ENCODE measurements at regions not wholly inside any gene's neighbourhood (a gene's known extent, or its start where the extent isn't known, plus 50 kb on each side); places are given as distances from the start of the nearest gene placed in this dataset.

DNA sequence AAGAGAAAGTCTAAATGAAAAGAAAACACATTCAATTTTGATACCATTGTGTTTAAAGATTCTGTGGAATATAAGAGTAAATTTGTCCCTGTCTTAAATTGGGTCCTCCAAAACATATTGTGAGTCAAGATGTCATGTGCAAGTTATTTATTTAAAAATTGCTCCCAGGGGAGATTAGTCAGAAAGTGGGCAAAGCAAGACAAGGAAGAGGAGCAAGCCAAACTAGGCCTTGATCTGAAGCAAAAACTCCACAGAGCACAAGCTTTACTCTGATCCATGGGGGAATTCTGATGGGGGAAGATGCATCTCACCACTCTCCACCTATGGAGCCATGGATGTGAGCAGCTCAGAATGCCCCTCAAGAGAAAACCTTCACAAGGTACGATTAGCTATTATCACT is 342.8 kb upstream of the IL12A start:
- TF ChIP-seq EZH2phosphoT487 (IDR thresholded peaks at IDR 0.05; ENCODE audit: unreplicated experiment) (no peak), EZH2 (IDR thresholded peaks at IDR 0.05; ENCODE audit: low read depth, unreplicated experiment) (no peak)
- TF ChIP-seq, protein P1, sequence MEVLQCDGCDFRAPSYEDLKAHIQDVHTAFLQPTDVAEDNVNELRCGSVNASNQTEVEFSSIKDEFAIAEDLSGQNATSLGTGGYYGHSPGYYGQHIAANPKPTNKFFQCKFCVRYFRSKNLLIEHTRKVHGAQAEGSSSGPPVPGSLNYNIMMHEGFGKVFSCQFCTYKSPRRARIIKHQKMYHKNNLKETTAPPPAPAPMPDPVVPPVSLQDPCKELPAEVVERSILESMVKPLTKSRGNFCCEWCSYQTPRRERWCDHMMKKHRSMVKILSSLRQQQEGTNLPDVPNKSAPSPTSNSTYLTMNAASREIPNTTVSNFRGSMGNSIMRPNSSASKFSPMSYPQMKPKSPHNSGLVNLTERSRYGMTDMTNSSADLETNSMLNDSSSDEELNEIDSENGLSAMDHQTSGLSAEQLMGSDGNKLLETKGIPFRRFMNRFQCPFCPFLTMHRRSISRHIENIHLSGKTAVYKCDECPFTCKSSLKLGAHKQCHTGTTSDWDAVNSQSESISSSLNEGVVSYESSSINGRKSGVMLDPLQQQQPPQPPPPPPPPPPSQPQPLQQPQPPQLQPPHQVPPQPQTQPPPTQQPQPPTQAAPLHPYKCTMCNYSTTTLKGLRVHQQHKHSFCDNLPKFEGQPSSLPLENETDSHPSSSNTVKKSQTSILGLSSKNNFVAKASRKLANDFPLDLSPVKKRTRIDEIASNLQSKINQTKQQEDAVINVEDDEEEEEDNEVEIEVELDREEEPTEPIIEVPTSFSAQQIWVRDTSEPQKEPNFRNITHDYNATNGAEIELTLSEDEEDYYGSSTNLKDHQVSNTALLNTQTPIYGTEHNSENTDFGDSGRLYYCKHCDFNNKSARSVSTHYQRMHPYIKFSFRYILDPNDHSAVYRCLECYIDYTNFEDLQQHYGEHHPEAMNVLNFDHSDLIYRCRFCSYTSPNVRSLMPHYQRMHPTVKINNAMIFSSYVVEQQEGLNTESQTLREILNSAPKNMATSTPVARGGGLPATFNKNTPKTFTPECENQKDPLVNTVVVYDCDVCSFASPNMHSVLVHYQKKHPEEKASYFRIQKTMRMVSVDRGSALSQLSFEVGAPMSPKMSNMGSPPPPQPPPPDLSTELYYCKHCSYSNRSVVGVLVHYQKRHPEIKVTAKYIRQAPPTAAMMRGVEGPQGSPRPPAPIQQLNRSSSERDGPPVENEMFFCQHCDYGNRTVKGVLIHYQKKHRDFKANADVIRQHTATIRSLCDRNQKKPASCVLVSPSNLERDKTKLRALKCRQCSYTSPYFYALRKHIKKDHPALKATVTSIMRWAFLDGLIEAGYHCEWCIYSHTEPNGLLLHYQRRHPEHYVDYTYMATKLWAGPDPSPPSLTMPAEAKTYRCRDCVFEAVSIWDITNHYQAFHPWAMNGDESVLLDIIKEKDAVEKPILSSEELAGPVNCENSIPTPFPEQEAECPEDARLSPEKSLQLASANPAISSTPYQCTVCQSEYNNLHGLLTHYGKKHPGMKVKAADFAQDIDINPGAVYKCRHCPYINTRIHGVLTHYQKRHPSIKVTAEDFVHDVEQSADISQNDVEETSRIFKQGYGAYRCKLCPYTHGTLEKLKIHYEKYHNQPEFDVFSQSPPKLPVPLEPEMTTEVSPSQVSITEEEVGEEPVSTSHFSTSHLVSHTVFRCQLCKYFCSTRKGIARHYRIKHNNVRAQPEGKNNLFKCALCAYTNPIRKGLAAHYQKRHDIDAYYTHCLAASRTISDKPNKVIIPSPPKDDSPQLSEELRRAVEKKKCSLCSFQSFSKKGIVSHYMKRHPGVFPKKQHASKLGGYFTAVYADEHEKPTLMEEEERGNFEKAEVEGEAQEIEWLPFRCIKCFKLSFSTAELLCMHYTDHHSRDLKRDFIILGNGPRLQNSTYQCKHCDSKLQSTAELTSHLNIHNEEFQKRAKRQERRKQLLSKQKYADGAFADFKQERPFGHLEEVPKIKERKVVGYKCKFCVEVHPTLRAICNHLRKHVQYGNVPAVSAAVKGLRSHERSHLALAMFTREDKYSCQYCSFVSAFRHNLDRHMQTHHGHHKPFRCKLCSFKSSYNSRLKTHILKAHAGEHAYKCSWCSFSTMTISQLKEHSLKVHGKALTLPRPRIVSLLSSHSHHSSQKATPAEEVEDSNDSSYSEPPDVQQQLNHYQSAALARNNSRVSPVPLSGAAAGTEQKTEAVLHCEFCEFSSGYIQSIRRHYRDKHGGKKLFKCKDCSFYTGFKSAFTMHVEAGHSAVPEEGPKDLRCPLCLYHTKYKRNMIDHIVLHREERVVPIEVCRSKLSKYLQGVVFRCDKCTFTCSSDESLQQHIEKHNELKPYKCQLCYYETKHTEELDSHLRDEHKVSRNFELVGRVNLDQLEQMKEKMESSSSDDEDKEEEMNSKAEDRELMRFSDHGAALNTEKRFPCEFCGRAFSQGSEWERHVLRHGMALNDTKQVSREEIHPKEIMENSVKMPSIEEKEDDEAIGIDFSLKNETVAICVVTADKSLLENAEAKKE (CRISPR knock-in tag; IDR thresholded peaks at IDR 0.05) = no peak
